ENCODE measurements at regions not wholly inside any gene's neighbourhood (a gene's known extent, or its start where the extent isn't known, plus 50 kb on each side); places are given as distances from the start of the nearest gene placed in this dataset.
"Not testable (repeated sequence)": the region's sequence is repeated elsewhere in the genome, so short reads cannot be mapped to it uniquely, and the experiment has no call there.

DNA sequence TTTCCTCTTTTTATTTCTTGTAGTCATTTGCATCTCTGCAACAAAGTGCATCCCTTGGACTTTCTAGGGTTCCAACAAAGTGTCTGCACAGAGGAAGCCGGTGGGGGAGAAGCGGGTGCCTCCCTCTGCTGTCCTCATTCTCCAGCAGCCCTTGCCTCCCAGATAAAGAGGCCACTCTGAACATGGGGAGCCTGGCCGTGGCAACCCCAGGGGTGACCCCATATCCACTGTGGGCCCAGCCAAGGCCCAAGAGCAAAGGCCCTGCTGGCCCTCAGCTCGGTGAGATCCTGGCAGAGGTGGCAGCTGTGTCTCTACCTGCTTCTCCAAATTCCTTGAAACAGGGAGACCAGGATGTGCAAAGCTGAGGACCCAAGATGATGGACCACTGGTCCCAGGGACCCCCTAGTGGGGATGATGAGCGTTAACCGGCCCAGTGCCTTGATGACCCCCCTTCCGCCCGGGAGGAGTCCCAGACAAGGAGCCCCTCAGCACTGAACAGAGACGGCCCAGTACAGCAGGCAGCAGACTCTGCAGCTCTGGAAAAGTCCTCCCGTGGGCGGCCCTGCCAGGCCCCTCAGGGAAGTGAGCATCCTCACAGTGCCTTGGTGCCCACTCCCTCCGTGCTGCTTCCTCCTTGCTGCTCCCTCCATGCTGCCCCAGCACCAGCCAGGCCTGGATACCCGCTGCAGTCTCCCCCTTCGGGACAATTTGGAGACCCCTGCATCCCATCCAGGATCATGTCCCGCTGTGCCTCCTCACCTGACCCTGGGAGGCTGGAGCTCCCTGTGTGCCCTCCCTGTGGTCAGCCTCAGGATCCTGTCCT is 62.5 kb downstream of the MRPL36 start:
- H3K9ac ChIP-seq (ENCODE audit: low read depth, low read length) = no peak overlapping the region
- no peak overlapping the region for H3K27ac ChIP-seq (ENCODE audit: low read depth, low read length)
- H3K27me3 ChIP-seq (ENCODE audit: insufficient read depth, low read length) = no peaks in the 10 kb centered on the region
- no peaks in the 10 kb centered on the region for H3K36me3 ChIP-seq (ENCODE audit: insufficient read depth, low read length)
- H3K9me3 ChIP-seq (ENCODE audit: insufficient read depth, low read depth, low read length) = 0 out of 2 replicates have a peak, but pooled peaks cover 5% of the 10 kb centered on the region
- WGBS = 83% methylated on average over 15 of the region's 15 CpGs
- no peaks in the 10 kb centered on the region for H3K4me1 ChIP-seq (ENCODE audit: insufficient read depth, low read length)
- H3K4me3 ChIP-seq (ENCODE audit: low read length) = no peak overlapping the region

DNA sequence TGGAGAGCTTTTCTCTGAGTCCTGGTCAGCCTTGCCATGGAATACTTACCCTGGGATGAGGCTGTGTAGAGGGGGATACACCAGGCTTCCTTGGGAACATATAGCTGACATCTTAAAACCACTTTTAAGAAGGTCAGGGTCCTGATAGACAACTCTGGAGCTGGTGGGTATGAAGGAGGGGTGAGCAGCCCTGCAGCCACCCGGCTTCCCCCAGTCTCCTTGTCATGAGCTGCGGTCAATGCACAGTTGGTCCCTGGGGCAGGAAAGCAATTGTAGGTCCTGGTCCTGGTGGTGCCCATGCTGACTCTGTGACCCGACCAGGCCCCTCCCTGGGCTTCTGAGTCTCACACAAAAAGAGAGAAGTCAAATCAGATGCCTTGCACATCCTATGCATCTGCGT is 63.6 kb downstream of the MRPL36 start:
- no peaks in the 10 kb centered on the region for H3K27me3 ChIP-seq (ENCODE audit: insufficient read depth, low read length)
- H3K36me3 ChIP-seq (ENCODE audit: insufficient read depth, low read length) = no peaks in the 10 kb centered on the region
- H3K9ac ChIP-seq (ENCODE audit: low read depth, low read length) = no peak overlapping the region
- WGBS = 94% methylated on average over 4 of the region's 4 CpGs
- no peak overlapping the region for H3K27ac ChIP-seq (ENCODE audit: low read depth, low read length)
- H3K4me1 ChIP-seq (ENCODE audit: insufficient read depth, low read length) = no peaks in the 10 kb centered on the region
- 0 out of 2 replicates have a peak, but pooled peaks cover 5% of the 10 kb centered on the region for H3K9me3 ChIP-seq (ENCODE audit: insufficient read depth, low read depth, low read length)
- no peak overlapping the region for H3K4me3 ChIP-seq (ENCODE audit: low read length)

DNA sequence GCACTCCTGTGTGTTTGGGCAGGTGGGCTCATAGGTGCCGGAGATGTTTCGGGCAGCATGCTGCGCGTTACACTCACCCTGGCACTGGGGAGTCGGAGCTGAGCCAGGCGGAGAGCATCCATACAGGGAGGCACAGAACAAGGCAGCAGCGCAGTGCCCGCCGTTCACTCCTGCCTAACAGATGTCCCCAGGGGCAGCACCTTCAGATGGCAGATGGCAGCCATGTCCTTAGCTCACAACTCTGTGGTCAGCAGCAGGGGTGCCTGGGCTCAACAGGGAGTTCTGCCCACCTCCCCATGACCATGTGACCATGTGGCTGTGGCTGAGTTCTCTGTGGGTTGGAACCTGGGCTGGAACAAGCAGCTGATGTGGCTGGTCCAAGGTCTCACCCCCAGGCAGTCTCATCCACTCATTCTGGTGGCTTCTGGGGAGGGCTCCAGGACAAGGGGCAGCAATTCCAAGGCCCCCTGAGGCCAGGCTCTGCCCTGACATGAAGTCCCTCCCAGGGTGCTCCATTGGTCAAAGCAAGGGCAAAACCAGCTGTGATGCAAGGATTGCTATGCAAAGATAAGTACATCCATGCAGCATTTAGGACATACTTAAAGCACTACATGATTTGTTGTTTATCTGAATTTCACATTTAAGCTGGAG is 64.2 kb downstream of the MRPL36 start:
- Histone ChIP-seq H3K27ac (ENCODE audit: low read depth, low read length) (no peak overlapping the region), H3K4me3 (ENCODE audit: low read length) (no peak overlapping the region), H3K36me3 (ENCODE audit: insufficient read depth, low read length) (no peaks in the 10 kb centered on the region), H3K9ac (ENCODE audit: low read depth, low read length) (no peak overlapping the region), H3K9me3 (ENCODE audit: insufficient read depth, low read depth, low read length) (0 out of 2 replicates have a peak, but pooled peaks cover 5% of the 10 kb centered on the region), H3K27me3 (ENCODE audit: insufficient read depth, low read length) (no peaks in the 10 kb centered on the region), H3K4me1 (ENCODE audit: insufficient read depth, low read length) (no peaks in the 10 kb centered on the region)
- WGBS = 95% methylated on average over 9 of the region's 9 CpGs

DNA sequence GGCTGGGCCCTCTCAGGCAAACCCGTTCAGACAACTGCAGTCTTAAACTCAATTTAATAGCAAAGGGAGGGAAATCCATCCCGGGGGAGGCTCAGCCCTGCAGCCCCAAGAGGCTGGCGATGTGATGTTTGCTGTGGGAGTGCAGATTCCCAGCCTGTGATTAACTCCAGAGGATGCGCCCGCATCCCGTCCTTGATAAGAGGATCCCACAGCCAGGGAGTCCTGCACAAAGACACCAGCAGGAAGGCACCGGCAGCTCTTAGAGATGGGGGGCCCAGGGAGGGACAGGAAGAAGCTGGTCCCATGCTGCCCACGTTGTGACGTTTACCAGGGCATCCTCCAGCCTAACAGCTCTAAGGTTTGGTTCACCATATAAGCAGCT is 64.7 kb downstream of the MRPL36 start:
- 83% methylated on average over 9 of the region's 9 CpGs for WGBS
- Histone ChIP-seq H3K27ac (ENCODE audit: low read depth, low read length) (no peak overlapping the region), H3K9ac (ENCODE audit: low read depth, low read length) (no peak overlapping the region), H3K36me3 (ENCODE audit: insufficient read depth, low read length) (no peaks in the 10 kb centered on the region), H3K4me3 (ENCODE audit: low read length) (no peak overlapping the region), H3K27me3 (ENCODE audit: insufficient read depth, low read length) (no peaks in the 10 kb centered on the region), H3K9me3 (ENCODE audit: insufficient read depth, low read depth, low read length) (no peaks in the 10 kb centered on the region), H3K4me1 (ENCODE audit: insufficient read depth, low read length) (no peaks in the 10 kb centered on the region)

DNA sequence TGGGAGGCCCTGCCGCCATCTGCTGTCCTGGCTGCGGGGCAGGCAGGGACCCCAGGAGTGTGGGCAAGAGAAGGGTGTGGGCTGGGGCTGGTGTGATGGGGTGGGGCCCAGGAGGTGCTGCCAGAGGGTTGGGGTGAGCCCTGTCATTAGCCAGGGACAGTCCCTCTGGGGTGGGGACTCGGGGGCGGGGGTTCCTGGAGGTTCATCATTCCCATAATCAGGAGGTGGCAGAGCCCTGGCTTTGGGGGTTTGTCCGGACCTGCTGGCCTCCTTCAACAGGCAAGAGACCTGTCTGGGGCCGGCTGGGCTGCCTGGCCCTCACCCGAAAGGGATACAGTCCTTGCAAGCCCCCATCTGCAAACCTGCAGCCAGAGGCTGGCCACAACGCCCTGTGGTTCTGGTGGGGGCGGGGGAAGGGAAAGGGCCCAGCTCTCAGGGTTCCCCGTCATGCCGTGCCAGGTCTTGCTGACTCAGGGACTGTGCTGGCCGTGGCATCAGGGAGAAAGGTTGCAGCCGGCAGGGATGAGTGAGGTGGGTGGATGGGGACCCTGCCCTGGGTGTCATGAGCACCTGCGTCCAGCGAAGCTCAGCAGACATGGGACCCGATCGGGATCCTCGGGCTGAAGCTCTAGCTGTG is 65.2 kb downstream of the MRPL36 start:
- Histone ChIP-seq H3K27me3 (ENCODE audit: insufficient read depth, low read length) (no peaks in the 10 kb centered on the region), H3K36me3 (ENCODE audit: insufficient read depth, low read length) (no peaks in the 10 kb centered on the region), H3K9me3 (ENCODE audit: insufficient read depth, low read depth, low read length) (no peaks in the 10 kb centered on the region), H3K4me1 (ENCODE audit: insufficient read depth, low read length) (no peaks in the 10 kb centered on the region), H3K27ac (ENCODE audit: low read depth, low read length) (no peak overlapping the region), H3K9ac (ENCODE audit: low read depth, low read length) (no peak overlapping the region), H3K4me3 (ENCODE audit: low read length) (no peak overlapping the region)
- 90% methylated on average over 18 of the region's 18 CpGs for WGBS

DNA sequence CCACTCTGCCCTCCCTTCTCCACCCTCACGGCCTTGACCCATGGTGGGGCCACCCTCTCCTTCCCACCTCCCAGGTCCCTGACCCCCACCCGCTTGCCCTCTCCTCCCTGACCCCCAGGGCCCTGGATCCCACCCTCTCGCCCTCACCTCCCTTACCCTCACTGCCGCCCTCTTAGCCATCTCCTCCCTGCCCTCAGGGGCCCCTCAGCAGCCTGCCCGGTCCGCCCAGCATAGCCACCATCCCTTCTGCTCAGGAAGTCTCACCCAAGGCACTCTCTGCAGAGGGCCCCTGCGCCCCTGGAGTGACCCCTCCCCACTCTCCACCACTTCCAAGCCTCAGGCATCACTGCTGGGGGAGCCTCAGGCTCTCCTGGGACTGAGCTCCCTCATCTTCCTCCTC is 66.3 kb downstream of the MRPL36 start:
- H3K9me3 ChIP-seq (ENCODE audit: insufficient read depth, low read depth, low read length) = no peaks in the 10 kb centered on the region
- no peak overlapping the region for H3K9ac ChIP-seq (ENCODE audit: low read depth, low read length)
- 84% methylated on average over 7 of the region's 7 CpGs for WGBS
- H3K4me1 ChIP-seq (ENCODE audit: insufficient read depth, low read length) = no peaks in the 10 kb centered on the region
- no peaks in the 10 kb centered on the region for H3K36me3 ChIP-seq (ENCODE audit: insufficient read depth, low read length)
- H3K27ac ChIP-seq (ENCODE audit: low read depth, low read length) = no peak overlapping the region
- H3K27me3 ChIP-seq (ENCODE audit: insufficient read depth, low read length) = no peaks in the 10 kb centered on the region
- H3K4me3 ChIP-seq (ENCODE audit: low read length) = no peak overlapping the region

DNA sequence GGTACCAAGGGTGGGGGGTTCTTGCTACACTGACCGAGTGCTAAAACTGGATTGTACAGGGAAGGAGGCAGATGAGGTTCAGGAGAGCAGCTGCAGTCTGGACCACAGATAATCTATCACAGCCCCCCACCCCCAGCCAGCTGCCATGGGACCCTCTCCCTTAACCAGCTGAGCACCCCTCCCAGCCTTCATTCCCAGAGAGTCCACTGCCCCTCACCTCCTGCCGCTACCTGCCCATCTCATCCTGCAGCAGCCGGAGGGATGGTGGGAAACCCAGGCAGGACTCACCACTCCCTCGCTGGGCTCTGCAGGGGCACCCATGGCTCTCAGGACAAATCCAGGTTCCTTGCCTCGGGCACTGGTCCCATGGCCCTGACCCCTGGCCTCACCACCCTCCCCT is 66.7 kb downstream of the MRPL36 start:
- no peaks in the 10 kb centered on the region for H3K27me3 ChIP-seq (ENCODE audit: insufficient read depth, low read length)
- H3K9me3 ChIP-seq (ENCODE audit: insufficient read depth, low read depth, low read length) = no peaks in the 10 kb centered on the region
- H3K27ac ChIP-seq (ENCODE audit: low read depth, low read length) = no peak overlapping the region
- H3K9ac ChIP-seq (ENCODE audit: low read depth, low read length) = no peak overlapping the region
- no peak overlapping the region for H3K4me3 ChIP-seq (ENCODE audit: low read length)
- H3K4me1 ChIP-seq (ENCODE audit: insufficient read depth, low read length) = no peaks in the 10 kb centered on the region
- 93% methylated on average over 5 of the region's 5 CpGs for WGBS
- H3K36me3 ChIP-seq (ENCODE audit: insufficient read depth, low read length) = no peaks in the 10 kb centered on the region

DNA sequence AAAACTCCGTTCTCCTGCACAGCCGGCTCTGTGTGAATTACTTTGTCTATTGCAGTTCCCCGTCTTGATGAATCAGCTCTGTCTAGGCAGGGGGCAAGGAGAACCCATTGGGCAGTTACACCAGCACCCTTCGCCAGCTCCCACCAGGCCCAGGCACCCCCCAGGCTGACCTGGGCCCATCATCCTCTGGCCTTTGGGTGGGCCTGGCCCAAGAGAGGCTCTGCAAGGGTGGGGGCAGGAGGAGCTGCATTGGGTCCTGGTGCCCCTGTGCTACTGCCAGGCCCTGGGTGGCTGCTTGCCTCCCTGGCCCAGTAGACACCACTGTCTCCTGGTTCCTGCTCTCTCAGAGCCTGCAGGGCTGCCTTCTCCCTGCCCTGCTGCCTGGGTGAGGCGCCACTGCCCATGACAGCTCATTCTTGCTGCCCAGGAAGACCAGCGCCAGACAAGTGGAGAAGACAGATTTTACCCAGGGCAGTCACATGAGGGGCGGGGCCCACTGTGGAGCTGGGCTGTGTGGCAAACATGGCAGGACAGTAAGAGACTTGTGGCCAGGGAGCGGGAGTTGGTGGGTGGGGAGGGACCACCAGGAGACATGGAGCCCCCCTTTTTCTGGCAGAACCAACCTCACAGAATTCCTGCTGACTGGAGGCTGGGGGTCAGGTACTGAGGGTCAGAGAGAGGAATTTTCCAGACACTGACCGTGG is 67.2 kb downstream of the MRPL36 start:
- Histone ChIP-seq H3K9ac (ENCODE audit: low read depth, low read length) (no peak overlapping the region), H3K36me3 (ENCODE audit: insufficient read depth, low read length) (no peaks in the 10 kb centered on the region), H3K27me3 (ENCODE audit: insufficient read depth, low read length) (no peaks in the 10 kb centered on the region), H3K4me3 (ENCODE audit: low read length) (no peak overlapping the region), H3K27ac (ENCODE audit: low read depth, low read length) (no peak overlapping the region), H3K4me1 (ENCODE audit: insufficient read depth, low read length) (no peaks in the 10 kb centered on the region), H3K9me3 (ENCODE audit: insufficient read depth, low read depth, low read length) (no peaks in the 10 kb centered on the region)
- 93% methylated on average over 9 of the region's 9 CpGs for WGBS

DNA sequence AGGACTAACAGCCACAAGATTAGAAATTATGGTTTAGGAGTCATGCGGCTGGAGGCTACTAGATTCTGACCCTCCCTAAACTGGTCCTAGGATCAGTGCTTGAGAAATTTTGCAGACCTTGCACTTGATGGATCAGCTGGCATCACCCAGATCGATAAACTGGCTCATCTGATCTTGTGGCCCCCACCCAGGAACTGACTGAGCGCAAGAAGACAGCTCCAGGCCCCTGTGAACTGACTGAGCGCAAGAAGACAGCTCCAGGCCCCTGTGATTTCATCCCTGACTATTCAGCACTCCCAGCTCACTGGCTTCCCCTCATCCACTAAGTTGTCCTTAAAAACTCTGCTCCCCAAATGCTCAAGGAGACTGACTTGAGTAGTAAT is 67.8 kb downstream of the MRPL36 start:
- not testable (repeated sequence) for H3K27me3 ChIP-seq (ENCODE audit: insufficient read depth, low read length); H3K27ac ChIP-seq (ENCODE audit: low read depth, low read length); H3K4me3 ChIP-seq (ENCODE audit: low read length); H3K36me3 ChIP-seq (ENCODE audit: insufficient read depth, low read length); H3K9ac ChIP-seq (ENCODE audit: low read depth, low read length); H3K9me3 ChIP-seq (ENCODE audit: insufficient read depth, low read depth, low read length); H3K4me1 ChIP-seq (ENCODE audit: insufficient read depth, low read length)
- 95% methylated on average over 4 of the region's 4 CpGs for WGBS

DNA sequence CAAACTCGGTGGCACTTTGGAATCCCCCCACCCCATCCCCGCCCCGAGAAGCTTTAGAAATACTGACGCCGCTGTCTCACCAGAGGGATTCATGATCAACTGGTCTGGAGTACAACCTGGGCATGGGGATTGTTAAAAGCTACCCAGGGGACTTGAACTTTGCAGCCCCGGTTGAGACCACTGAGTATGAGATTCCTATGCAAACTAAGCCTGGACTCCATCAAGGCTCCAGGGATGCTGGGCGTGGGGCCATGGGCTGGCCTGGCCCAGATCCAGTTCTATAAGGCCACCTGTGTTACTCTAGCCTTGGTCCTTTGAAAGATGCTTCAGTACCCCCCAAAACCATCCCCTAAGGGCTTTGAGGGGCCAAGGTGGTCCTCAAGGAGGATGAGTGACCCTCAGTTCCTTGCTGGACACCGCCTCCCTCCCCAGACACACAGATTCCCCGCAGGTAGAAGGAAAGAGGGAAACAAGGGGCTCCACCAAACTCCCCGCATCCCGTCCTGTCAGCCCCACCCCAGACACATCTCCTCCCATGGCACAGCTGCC is 68.5 kb downstream of the MRPL36 start:
- no peaks in the 10 kb centered on the region for H3K9me3 ChIP-seq (ENCODE audit: insufficient read depth, low read depth, low read length)
- H3K9ac ChIP-seq (ENCODE audit: low read depth, low read length) = no peak overlapping the region
- H3K27me3 ChIP-seq (ENCODE audit: insufficient read depth, low read length) = peaks cover 5% of the 10 kb centered on the region
- no peak overlapping the region for H3K4me3 ChIP-seq (ENCODE audit: low read length)
- H3K27ac ChIP-seq (ENCODE audit: low read depth, low read length) = no peak overlapping the region
- no peaks in the 10 kb centered on the region for H3K36me3 ChIP-seq (ENCODE audit: insufficient read depth, low read length)
- 86% methylated on average over 11 of the region's 11 CpGs for WGBS
- H3K4me1 ChIP-seq (ENCODE audit: insufficient read depth, low read length) = 0 out of 2 replicates have a peak, but pooled peaks cover 3% of the 10 kb centered on the region

DNA sequence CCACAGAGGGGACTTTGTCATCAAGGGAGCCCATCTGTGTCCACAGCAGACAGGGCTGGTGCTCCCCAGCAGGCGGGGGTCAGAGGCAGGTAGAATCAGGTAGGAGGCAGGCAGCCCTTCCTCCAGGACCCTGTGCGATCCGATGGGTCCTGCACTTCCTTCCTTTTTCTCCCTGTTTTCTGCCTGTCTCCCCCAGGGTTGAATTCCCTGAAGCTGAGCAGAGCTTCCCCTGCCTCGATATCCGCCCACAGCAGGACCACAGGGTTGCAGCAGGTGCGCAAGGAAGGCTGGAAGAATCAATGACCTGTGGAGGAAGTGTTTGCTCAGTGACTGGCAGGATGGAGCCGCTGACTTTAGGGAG is 69.2 kb downstream of the MRPL36 start:
- Histone ChIP-seq H3K9me3 (ENCODE audit: insufficient read depth, low read depth, low read length) (no peaks in the 10 kb centered on the region), H3K4me3 (ENCODE audit: low read length) (no peak overlapping the region), H3K27ac (ENCODE audit: low read depth, low read length) (no peak overlapping the region), H3K4me1 (ENCODE audit: insufficient read depth, low read length) (0 out of 2 replicates have a peak, but pooled peaks cover 10% of the 10 kb centered on the region), H3K9ac (ENCODE audit: low read depth, low read length) (no peak overlapping the region), H3K27me3 (ENCODE audit: insufficient read depth, low read length) (peaks cover 11% of the 10 kb centered on the region), H3K36me3 (ENCODE audit: insufficient read depth, low read length) (no peaks in the 10 kb centered on the region)
- WGBS = 90% methylated on average over 7 of the region's 7 CpGs
